ENCODE measurements at regions not wholly inside any gene's neighbourhood (a gene's known extent, or its start where the extent isn't known, plus 50 kb on each side); places are given as distances from the start of the nearest gene placed in this dataset.

DNA sequence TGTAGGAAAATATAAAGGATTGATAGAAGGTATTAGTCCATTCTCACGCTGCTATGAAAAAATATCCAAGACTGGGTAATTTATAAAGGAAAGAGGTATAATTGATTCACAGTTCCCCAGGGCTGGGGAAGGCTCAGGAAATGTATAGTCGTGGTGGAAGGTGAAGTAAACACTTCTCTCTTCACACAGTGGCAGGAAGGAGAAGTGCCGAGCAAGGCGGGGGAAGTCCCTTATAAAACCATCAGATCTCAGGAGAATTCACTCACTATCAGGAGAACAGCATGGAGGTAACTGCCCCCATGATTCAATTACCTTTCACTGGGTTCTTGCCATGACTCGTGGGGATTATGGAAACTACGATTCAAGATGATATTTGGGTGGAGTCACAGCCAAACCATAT lies 1806.0 kb downstream of the MRPL39 start:
- Histone ChIP-seq H3K9me3 (ENCODE audit: control insufficient read depth, insufficient read depth, low read length) (peaks cover 10% of the 10 kb centered on the region), H3K9ac (ENCODE audit: low read depth, low read length) (no peak overlapping the region), H3K4me1 (ENCODE audit: control insufficient read depth, insufficient read depth, low read length) (no peaks in the 10 kb centered on the region), H3K36me3 (ENCODE audit: control insufficient read depth, insufficient read depth, low read length) (no peaks in the 10 kb centered on the region), H3K27me3 (ENCODE audit: control insufficient read depth, insufficient read depth, low read length) (no peaks in the 10 kb centered on the region), H3K4me3 (ENCODE audit: low read depth, low read length) (no peak overlapping the region)

DNA sequence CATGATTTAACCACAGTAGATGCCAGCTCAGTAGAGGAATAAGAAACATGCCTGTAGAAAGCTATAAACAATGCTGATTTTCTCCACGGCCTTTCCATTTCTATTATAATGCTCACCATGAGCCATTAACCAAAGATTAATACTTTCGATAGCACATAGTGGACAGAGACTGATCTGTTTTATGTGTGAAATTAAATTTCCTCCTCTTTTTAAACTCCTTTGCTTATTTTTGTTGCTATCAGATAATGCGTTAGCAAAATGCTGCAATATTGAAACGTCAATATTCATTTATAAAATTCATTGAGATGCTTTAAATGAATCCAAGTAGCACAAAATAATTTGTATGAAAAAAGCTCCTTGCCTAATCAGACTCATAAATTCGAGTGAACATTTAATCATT lies 1807.9 kb downstream of the MRPL39 start:
- Histone ChIP-seq H3K9me3 (ENCODE audit: control insufficient read depth, insufficient read depth, low read length) (peaks cover 10% of the 10 kb centered on the region), H3K4me1 (ENCODE audit: control insufficient read depth, insufficient read depth, low read length) (no peaks in the 10 kb centered on the region), H3K9ac (ENCODE audit: low read depth, low read length) (no peak overlapping the region), H3K36me3 (ENCODE audit: control insufficient read depth, insufficient read depth, low read length) (no peaks in the 10 kb centered on the region), H3K27me3 (ENCODE audit: control insufficient read depth, insufficient read depth, low read length) (no peaks in the 10 kb centered on the region), H3K4me3 (ENCODE audit: low read depth, low read length) (no peak overlapping the region)

DNA sequence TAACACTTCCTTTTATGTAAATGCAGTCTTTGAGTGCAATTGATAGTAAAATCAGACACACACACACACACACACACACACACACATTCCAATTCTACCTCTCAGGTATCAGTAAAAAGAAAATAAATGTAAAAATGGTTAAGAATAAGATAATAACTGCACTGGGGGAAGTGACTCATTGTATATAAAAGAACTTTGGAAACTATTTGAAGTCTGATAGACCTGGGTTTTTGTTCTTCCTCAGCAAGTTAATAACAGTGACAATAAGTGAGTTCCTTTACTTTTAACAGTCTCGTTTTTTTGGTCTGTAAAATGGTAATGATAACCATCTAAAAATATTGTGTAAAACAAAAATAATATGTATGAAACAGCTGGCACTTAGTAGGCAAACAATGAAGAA lies 1815.0 kb downstream of the MRPL39 start:
- Histone ChIP-seq H3K27me3 (ENCODE audit: control insufficient read depth, insufficient read depth, low read length) (no peaks in the 10 kb centered on the region), H3K4me1 (ENCODE audit: control insufficient read depth, insufficient read depth, low read length) (no peaks in the 10 kb centered on the region), H3K4me3 (ENCODE audit: low read depth, low read length) (no peak overlapping the region), H3K9me3 (ENCODE audit: control insufficient read depth, insufficient read depth, low read length) (peaks cover 8% of the 10 kb centered on the region), H3K9ac (ENCODE audit: low read depth, low read length) (no peak overlapping the region), H3K36me3 (ENCODE audit: control insufficient read depth, insufficient read depth, low read length) (no peaks in the 10 kb centered on the region)

DNA sequence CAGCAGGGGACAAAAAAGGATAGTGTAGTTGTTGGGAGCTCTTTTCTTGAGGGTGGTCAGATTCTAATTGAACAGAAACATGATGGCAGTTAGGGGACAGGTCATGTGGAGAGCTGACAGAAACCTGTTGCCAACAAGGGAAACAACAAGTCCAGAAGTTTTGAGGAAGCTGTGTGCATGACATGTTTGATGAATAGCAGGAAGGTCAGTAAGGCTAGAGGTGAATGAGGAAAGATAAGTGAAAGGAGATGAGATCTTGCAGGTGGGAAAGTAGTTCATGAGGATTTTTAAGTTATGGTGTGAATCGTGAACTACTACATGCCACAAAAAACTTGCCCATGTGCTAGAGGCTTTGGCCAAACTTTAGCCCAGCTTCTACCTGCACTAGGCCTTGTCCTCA lies 1817.4 kb downstream of the MRPL39 start:
- no peaks in the 10 kb centered on the region for H3K36me3 ChIP-seq (ENCODE audit: control insufficient read depth, insufficient read depth, low read length)
- peaks cover 6% of the 10 kb centered on the region for H3K9me3 ChIP-seq (ENCODE audit: control insufficient read depth, insufficient read depth, low read length)
- H3K4me3 ChIP-seq (ENCODE audit: low read depth, low read length): no peak overlapping the region
- no peak overlapping the region for H3K9ac ChIP-seq (ENCODE audit: low read depth, low read length)
- H3K27me3 ChIP-seq (ENCODE audit: control insufficient read depth, insufficient read depth, low read length): no peaks in the 10 kb centered on the region
- H3K4me1 ChIP-seq (ENCODE audit: control insufficient read depth, insufficient read depth, low read length): no peaks in the 10 kb centered on the region

DNA sequence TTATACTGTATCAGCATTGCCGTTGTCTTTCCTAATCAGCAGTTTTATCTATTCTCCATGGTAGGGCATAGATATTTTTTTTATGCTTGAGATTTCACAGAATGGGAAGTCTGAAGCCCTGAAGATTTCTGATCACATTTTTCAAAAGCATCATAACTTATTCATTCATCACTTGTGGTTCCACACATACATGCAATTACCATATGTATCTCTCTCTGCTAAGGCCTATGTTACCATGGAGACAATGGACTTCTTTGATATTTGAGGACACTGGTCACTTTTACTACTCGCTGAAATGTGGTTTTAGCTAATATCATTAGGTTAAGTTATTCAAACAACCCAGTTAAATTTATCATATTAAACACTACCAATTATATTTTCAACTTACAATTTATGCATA lies 1827.0 kb downstream of the MRPL39 start:
- Histone ChIP-seq H3K4me3 (ENCODE audit: low read depth, low read length) (no peak overlapping the region), H3K4me1 (ENCODE audit: control insufficient read depth, insufficient read depth, low read length) (no peaks in the 10 kb centered on the region), H3K9me3 (ENCODE audit: control insufficient read depth, insufficient read depth, low read length) (peaks cover 7% of the 10 kb centered on the region), H3K36me3 (ENCODE audit: control insufficient read depth, insufficient read depth, low read length) (no peaks in the 10 kb centered on the region), H3K9ac (ENCODE audit: low read depth, low read length) (no peak overlapping the region), H3K27me3 (ENCODE audit: control insufficient read depth, insufficient read depth, low read length) (no peaks in the 10 kb centered on the region)

DNA sequence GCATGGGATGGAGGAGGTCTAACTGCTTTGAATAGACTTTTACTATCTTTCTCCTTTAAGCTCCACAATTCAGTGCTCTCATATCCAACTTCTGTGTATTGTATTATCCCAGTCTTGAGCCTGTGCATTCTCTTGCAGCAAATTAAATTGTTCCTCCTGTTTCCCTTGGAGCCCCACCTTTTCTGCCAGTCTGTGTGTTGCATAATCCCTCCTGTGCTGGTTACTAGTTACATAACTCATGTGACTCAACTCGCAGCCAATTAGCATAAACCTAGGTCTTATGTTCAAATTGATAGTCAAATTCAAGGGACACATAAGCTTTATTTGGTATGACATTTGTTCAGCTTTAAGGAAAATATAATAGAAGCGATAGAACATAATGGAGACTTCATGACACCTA lies 1863.5 kb downstream of the MRPL39 start:
- H3K36me3 ChIP-seq (ENCODE audit: control insufficient read depth, insufficient read depth, low read length): no peaks in the 10 kb centered on the region
- no peak overlapping the region for H3K4me3 ChIP-seq (ENCODE audit: low read depth, low read length)
- no peak overlapping the region for H3K9ac ChIP-seq (ENCODE audit: low read depth, low read length)
- H3K9me3 ChIP-seq (ENCODE audit: control insufficient read depth, insufficient read depth, low read length): peaks cover 20% of the 10 kb centered on the region
- H3K27me3 ChIP-seq (ENCODE audit: control insufficient read depth, insufficient read depth, low read length): no peaks in the 10 kb centered on the region
- H3K4me1 ChIP-seq (ENCODE audit: control insufficient read depth, insufficient read depth, low read length): no peaks in the 10 kb centered on the region

DNA sequence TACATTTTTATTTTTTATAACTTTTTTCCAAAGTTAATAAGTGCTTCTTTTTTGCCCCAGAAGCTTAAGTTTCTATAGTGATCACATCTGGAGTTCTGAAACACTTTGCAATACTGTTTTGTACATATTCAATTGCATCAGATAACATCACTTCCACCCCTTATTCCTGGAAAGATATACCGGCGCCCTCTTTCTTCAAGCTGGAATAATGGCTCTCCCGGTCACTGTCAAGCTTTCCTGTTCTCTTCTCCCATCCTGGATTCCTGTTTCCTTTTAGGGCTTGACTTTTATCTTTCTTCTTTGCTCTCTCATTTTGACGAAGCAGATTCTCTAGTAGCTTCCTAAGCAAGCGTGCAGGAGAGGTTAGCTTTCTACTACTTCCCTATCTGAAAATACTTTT lies 1866.8 kb downstream of the MRPL39 start:
- H3K9me3 ChIP-seq (ENCODE audit: control insufficient read depth, insufficient read depth, low read length): peaks cover 18% of the 10 kb centered on the region
- no peaks in the 10 kb centered on the region for H3K36me3 ChIP-seq (ENCODE audit: control insufficient read depth, insufficient read depth, low read length)
- no peak overlapping the region for H3K4me3 ChIP-seq (ENCODE audit: low read depth, low read length)
- no peak overlapping the region for H3K9ac ChIP-seq (ENCODE audit: low read depth, low read length)
- no peaks in the 10 kb centered on the region for H3K4me1 ChIP-seq (ENCODE audit: control insufficient read depth, insufficient read depth, low read length)
- no peaks in the 10 kb centered on the region for H3K27me3 ChIP-seq (ENCODE audit: control insufficient read depth, insufficient read depth, low read length)

DNA sequence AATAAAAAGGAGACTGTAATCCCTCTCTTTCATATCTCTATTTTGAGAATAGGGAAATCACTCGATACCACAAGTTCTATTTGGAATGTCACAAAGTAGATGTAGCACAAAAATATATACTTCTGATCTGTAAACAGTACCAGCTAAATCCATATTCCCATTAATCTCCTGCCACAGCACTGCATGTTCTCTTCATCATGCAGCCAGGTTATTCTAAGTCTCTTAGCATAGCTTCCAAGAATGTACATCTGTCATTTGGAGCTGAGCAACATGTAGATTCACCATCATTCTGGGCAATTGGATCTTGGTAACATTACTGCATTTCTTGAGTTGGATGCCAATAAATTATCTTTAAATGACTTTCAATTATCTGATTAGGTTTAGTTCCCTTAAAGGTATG lies 1874.5 kb downstream of the MRPL39 start:
- Histone ChIP-seq H3K4me3 (ENCODE audit: low read depth, low read length) (no peak overlapping the region), H3K9ac (ENCODE audit: low read depth, low read length) (no peak overlapping the region), H3K4me1 (ENCODE audit: control insufficient read depth, insufficient read depth, low read length) (no peaks in the 10 kb centered on the region), H3K9me3 (ENCODE audit: control insufficient read depth, insufficient read depth, low read length) (peaks cover 13% of the 10 kb centered on the region), H3K36me3 (ENCODE audit: control insufficient read depth, insufficient read depth, low read length) (no peaks in the 10 kb centered on the region), H3K27me3 (ENCODE audit: control insufficient read depth, insufficient read depth, low read length) (no peaks in the 10 kb centered on the region)

DNA sequence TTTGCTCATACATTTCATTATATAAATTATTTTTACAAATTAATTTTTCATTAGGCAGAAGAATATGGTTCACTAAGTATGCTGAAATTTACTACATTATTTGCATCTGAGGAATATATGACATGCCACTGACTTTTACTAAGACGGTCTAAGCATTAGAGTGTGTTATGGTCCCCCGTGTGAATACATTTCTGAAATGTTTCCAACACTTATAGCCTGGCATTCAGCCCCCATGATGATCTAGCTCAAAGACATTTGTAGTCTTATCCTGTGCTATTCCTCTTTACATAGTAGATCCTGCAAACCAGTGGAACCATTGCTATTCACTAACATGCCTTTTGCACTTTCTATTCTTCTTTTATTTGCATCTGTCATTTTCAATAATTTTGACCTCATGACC lies 1878.0 kb downstream of the MRPL39 start:
- Histone ChIP-seq H3K9me3 (ENCODE audit: control insufficient read depth, insufficient read depth, low read length) (peaks cover 22% of the 10 kb centered on the region), H3K9ac (ENCODE audit: low read depth, low read length) (no peak overlapping the region), H3K4me3 (ENCODE audit: low read depth, low read length) (no peak overlapping the region), H3K27me3 (ENCODE audit: control insufficient read depth, insufficient read depth, low read length) (no peaks in the 10 kb centered on the region), H3K36me3 (ENCODE audit: control insufficient read depth, insufficient read depth, low read length) (no peaks in the 10 kb centered on the region), H3K4me1 (ENCODE audit: control insufficient read depth, insufficient read depth, low read length) (no peaks in the 10 kb centered on the region)

DNA sequence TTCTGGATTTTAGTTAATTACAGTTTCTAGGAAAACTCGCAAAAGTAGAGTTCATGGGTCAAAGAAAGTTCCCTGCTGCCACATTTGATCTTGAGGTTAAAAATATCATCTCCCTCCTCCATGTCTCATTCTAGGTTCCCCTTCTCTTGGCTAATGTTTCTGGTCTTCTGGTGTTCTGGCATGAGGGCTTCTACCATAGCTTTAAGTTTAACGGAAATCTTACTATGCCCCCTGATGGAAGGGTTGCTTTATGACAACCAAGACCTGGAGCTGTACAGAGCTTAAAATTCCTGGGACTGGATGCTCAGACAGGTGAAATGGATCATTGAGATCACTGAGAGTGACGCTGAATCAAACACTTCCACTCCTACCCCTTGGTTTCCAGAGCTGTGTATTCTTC lies 1881.7 kb downstream of the MRPL39 start:
- H3K4me3 ChIP-seq (ENCODE audit: low read depth, low read length): no peak overlapping the region
- H3K27me3 ChIP-seq (ENCODE audit: control insufficient read depth, insufficient read depth, low read length): no peaks in the 10 kb centered on the region
- H3K9ac ChIP-seq (ENCODE audit: low read depth, low read length): no peak overlapping the region
- no peaks in the 10 kb centered on the region for H3K36me3 ChIP-seq (ENCODE audit: control insufficient read depth, insufficient read depth, low read length)
- peaks cover 16% of the 10 kb centered on the region for H3K9me3 ChIP-seq (ENCODE audit: control insufficient read depth, insufficient read depth, low read length)
- no peaks in the 10 kb centered on the region for H3K4me1 ChIP-seq (ENCODE audit: control insufficient read depth, insufficient read depth, low read length)

DNA sequence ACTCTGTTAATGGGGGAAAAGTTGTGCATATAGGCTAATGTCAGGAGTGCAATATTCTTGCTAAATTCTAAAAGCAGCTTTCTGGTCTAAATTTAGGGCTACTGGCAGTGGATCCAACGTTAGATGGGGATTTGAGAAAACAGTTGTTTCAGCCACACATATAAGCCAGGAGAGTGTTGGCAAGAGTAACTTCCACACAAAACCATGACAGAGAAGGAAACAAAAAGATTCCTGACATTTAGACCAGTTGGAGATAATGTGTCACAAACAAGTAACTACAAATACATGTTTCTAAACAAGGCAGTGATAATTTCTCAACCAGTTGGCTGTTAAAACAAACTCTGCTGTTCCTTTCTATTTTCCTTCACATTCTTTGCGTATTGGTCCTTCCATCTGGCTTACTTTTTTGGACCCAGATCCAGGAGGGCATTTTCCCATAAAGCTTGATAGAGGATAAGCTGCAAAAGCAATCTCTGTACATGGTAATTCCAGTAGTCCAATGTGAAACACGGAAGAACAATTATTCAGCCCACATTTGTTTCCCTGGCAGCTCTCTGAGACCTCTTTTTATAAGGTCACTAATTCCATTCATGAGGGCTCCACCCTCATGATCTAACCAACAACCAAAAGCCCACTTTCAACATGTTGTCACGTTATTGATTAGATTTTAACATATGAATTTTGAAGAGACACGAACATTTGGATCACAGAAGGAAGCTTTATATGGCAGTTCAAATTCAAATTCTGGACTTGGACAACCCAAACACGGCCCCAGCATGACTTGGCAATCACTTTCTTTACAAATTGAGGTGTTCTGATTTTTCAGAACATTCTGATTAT lies 1888.6 kb downstream of the MRPL39 start:
- Histone ChIP-seq H3K36me3 (ENCODE audit: control insufficient read depth, insufficient read depth, low read length) (no peaks in the 10 kb centered on the region), H3K27me3 (ENCODE audit: control insufficient read depth, insufficient read depth, low read length) (no peaks in the 10 kb centered on the region), H3K9me3 (ENCODE audit: control insufficient read depth, insufficient read depth, low read length) (peaks cover 27% of the 10 kb centered on the region), H3K9ac (ENCODE audit: low read depth, low read length) (no peak overlapping the region), H3K4me1 (ENCODE audit: control insufficient read depth, insufficient read depth, low read length) (no peaks in the 10 kb centered on the region), H3K4me3 (ENCODE audit: low read depth, low read length) (no peak overlapping the region)

DNA sequence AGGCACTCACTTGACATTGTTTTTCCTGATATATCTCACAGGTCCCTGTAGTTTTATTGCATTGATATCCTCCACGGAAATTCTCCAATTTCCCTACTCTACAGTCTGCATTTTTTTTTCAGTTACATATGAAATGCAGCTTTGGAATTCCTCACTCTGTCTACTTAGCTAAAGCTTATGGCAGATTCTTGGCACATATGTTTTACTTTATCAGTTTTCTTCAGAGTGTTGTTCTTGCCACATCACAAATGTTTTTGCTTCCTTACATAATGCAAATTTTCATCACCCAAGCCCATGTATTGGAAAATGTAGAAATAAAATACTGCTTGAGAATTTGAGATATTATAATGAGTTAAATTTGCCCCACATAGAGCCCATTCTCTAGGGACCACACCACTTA lies 1895.1 kb downstream of the MRPL39 start:
- H3K4me1 ChIP-seq (ENCODE audit: control insufficient read depth, insufficient read depth, low read length): no peaks in the 10 kb centered on the region
- peaks cover 9% of the 10 kb centered on the region for H3K9me3 ChIP-seq (ENCODE audit: control insufficient read depth, insufficient read depth, low read length)
- no peaks in the 10 kb centered on the region for H3K27me3 ChIP-seq (ENCODE audit: control insufficient read depth, insufficient read depth, low read length)
- H3K36me3 ChIP-seq (ENCODE audit: control insufficient read depth, insufficient read depth, low read length): no peaks in the 10 kb centered on the region
- no peak overlapping the region for H3K9ac ChIP-seq (ENCODE audit: low read depth, low read length)
- H3K4me3 ChIP-seq (ENCODE audit: low read depth, low read length): no peak overlapping the region
